ENCODE measurements at regions not wholly inside any gene's neighbourhood (a gene's known extent, or its start where the extent isn't known, plus 50 kb on each side); places are given as distances from the start of the nearest gene placed in this dataset.
A peak's percentile ranks its signal among the peaks of the same experiment; 100 is the strongest.

DNA sequence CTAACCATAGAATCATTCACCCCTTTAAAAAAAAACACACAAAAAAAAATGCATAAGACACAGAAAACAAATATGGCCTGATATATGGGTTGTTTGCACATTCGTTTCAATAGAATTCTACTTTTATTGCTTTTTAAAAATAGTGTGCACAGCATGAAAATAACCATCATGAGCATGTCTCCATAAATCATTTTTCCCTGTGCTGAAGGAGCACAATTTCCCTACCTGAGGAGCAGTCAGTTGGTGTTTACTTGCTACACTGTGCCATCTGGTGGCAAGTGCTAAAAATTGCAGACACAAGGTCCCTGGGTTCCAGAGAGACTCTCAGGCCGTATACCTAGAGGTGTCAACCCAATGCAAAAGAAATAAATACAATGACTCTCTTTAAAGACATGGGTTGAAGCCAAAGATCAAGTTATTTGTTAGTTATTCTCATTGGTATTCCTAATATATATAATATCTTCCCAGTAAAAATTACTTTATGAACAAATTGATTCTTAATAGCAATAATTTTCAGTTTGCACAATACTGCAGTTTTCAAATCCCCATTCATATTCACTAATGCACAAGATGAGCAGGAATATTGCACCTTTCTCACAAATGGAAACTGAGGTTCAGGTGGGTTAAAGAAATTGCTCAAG, 551.4 kb downstream of the IQCM start:
- TF ChIP-seq, protein P1, sequence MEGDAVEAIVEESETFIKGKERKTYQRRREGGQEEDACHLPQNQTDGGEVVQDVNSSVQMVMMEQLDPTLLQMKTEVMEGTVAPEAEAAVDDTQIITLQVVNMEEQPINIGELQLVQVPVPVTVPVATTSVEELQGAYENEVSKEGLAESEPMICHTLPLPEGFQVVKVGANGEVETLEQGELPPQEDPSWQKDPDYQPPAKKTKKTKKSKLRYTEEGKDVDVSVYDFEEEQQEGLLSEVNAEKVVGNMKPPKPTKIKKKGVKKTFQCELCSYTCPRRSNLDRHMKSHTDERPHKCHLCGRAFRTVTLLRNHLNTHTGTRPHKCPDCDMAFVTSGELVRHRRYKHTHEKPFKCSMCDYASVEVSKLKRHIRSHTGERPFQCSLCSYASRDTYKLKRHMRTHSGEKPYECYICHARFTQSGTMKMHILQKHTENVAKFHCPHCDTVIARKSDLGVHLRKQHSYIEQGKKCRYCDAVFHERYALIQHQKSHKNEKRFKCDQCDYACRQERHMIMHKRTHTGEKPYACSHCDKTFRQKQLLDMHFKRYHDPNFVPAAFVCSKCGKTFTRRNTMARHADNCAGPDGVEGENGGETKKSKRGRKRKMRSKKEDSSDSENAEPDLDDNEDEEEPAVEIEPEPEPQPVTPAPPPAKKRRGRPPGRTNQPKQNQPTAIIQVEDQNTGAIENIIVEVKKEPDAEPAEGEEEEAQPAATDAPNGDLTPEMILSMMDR (conservative IDR thresholded peaks at IDR 0.05; ENCODE audit: low read depth, low read length): peak; percentile 74
- no peak for TF ChIP-seq EZH2phosphoT487 (IDR thresholded peaks at IDR 0.05; ENCODE audit: borderline replicate concordance, low read length)

Data from PC-3 (cell line).